ENCODE measurements at regions not wholly inside any gene's neighbourhood (a gene's known extent, or its start where the extent isn't known, plus 50 kb on each side); places are given as distances from the start of the nearest gene placed in this dataset.

- no peaks in the 10 kb centered on the region for H3K27me3 ChIP-seq
- peaks cover 4% of the 10 kb centered on the region for H3K4me1 ChIP-seq
- no peaks in the 10 kb centered on the region for H3K36me3 ChIP-seq
- 0 out of 2 replicates have a peak, but pooled peaks cover 3% of the 10 kb centered on the region for H3K9me3 ChIP-seq
- H3K4me3 ChIP-seq (ENCODE audit: low read depth, low read length), result no peak overlapping the region
- no peak for DNase-seq
- TF ChIP-seq CTCF (IDR thresholded peaks at IDR 0.05; ENCODE audit: low read depth, low read length), result no peak
These were observed 385.8 kb upstream of the TRIB2 start for GRCh38 chr2:12330916-12331315.

- H3K4me3 ChIP-seq (ENCODE audit: low read depth, low read length), result no peak overlapping the region
- H3K4me1 ChIP-seq, result peaks cover 4% of the 10 kb centered on the region; the same call in 1 of the 2 replicates
- no peaks in the 10 kb centered on the region for H3K36me3 ChIP-seq
- H3K27me3 ChIP-seq, result no peaks in the 10 kb centered on the region
- H3K9me3 ChIP-seq, result 0 out of 2 replicates have a peak, but pooled peaks cover 3% of the 10 kb centered on the region
- TF ChIP-seq CTCF (IDR thresholded peaks at IDR 0.05; ENCODE audit: low read depth, low read length), result no peak
- DNase-seq, result no peak
These were observed 385.0 kb upstream of the TRIB2 start for GRCh38 chr2:12331698-12332097.

- no peaks in the 10 kb centered on the region for H3K27me3 ChIP-seq
- no peaks in the 10 kb centered on the region for H3K36me3 ChIP-seq
- TF ChIP-seq CTCF (IDR thresholded peaks at IDR 0.05; ENCODE audit: low read depth, low read length), result no peak
- 0 out of 2 replicates have a peak, but pooled peaks cover 3% of the 10 kb centered on the region for H3K9me3 ChIP-seq
- DNase-seq, result no peak
- peaks cover 4% of the 10 kb centered on the region; the same call in 1 of the 2 replicates for H3K4me1 ChIP-seq
- no peak overlapping the region for H3K4me3 ChIP-seq (ENCODE audit: low read depth, low read length)
These were observed 383.4 kb upstream of the TRIB2 start for GRCh38 chr2:12333293-12333692.

GRCh38 chr2:12334412-12334966, 382.2 kb upstream of the TRIB2 start:
- Histone ChIP-seq H3K4me1 (peaks cover 4% of the 10 kb centered on the region; the same call in 1 of the 2 replicates), H3K36me3 (no peaks in the 10 kb centered on the region), H3K27me3 (no peaks in the 10 kb centered on the region), H3K9me3 (0 out of 2 replicates have a peak, but pooled peaks cover 5% of the 10 kb centered on the region), H3K4me3 (ENCODE audit: low read depth, low read length) (no peak overlapping the region)
- no peak for TF ChIP-seq CTCF (IDR thresholded peaks at IDR 0.05; ENCODE audit: low read depth, low read length)
- no peak for DNase-seq

GRCh38 chr2:12335131-12335530, 381.6 kb upstream of the TRIB2 start:
- no peaks in the 10 kb centered on the region for H3K27me3 ChIP-seq
- TF ChIP-seq CTCF (IDR thresholded peaks at IDR 0.05; ENCODE audit: low read depth, low read length), result no peak
- H3K9me3 ChIP-seq, result 0 out of 2 replicates have a peak, but pooled peaks cover 5% of the 10 kb centered on the region
- H3K4me1 ChIP-seq, result peaks cover 7% of the 10 kb centered on the region; the same call in 1 of the 2 replicates
- no peak for DNase-seq
- no peaks in the 10 kb centered on the region for H3K36me3 ChIP-seq
- H3K4me3 ChIP-seq (ENCODE audit: low read depth, low read length), result no peak overlapping the region

- H3K36me3 ChIP-seq, result no peaks in the 10 kb centered on the region
- no peak for TF ChIP-seq CTCF (IDR thresholded peaks at IDR 0.05; ENCODE audit: low read depth, low read length)
- H3K9me3 ChIP-seq, result peaks cover 5% of the 10 kb centered on the region; the same call in 1 of the 2 replicates
- H3K4me1 ChIP-seq, result peaks cover 11% of the 10 kb centered on the region; the same call in 1 of the 2 replicates
- H3K4me3 ChIP-seq (ENCODE audit: low read depth, low read length), result no peak overlapping the region
- H3K27me3 ChIP-seq, result no peaks in the 10 kb centered on the region
- no peak for DNase-seq
These were observed 380.7 kb upstream of the TRIB2 start for GRCh38 chr2:12335995-12336394.

Measured in BE2C (cell line).